BJ (cell line): ENCODE measurements at regions not wholly inside any gene's neighbourhood (a gene's known extent, or its start where the extent isn't known, plus 50 kb on each side); places are given as distances from the start of the nearest gene placed in this dataset.

ENCODE experiments used
- CTCF ChIA-PET: fragments of 350-600 bp; formaldehyde crosslinking; extraction: SDS; loops from one replicate; lab custom pipeline; 2021; ENCODE audit warnings: antibody characterized with exemption, inconsistent platforms; lab: Yijun Ruan, JAX
- POLR2A ChIA-PET: fragments of 300-600 bp; sonication (Branson Sonifier 250); formaldehyde crosslinking; extraction: SDS; loops from one replicate; lab custom pipeline; 2021; ENCODE audit warnings: antibody characterized with exemption; lab: Charles Lee
- DNase-seq: peaks from one replicate; pipeline ENCODE4 v3.0.0-alpha.2; 2011; ENCODE audit warnings: low read depth
- H3K27me3 ChIP-seq: 2 replicates; pipeline ENCODE4 v1.6.0; 2011; ENCODE audit warnings: low read length; ENCODE audit not compliant: control insufficient read depth, insufficient read depth
- H3K36me3 ChIP-seq: 2 replicates; pipeline ENCODE4 v1.5.1; 2011; ENCODE audit warnings: low read length; ENCODE audit not compliant: control insufficient read depth, insufficient read depth
- H3K4me3 ChIP-seq: 2 replicates; pipeline ENCODE4 v1.5.1; 2011; ENCODE audit warnings: low read depth, mild to moderate bottlenecking, control low read depth, low read length
- CTCF ChIP-seq: IDR thresholded peaks from 2 replicates; pipeline ENCODE4 v1.5.1; 2011; ENCODE audit warnings: low read depth, mild to moderate bottlenecking, control low read depth, inconsistent platforms, low read length, moderate library complexity; ENCODE audit not compliant: insufficient read depth

- ChIA-PET CTCF (interaction anchor here (0.8 to 1.5 kb wide), 2 partner anchors 8 to 10 kb away, joined by 3 read pairs; no protein-coding TSS in a partner anchor), POLR2A (no interaction called here)
- no peak for DNase-seq
- no peak overlapping the region for H3K4me3 ChIP-seq
- H3K36me3 ChIP-seq: no peaks in the 10 kb centered on the region
- no peaks in the 10 kb centered on the region for H3K27me3 ChIP-seq
- TF ChIP-seq CTCF: no peak
Observed at GRCh38 chr2:145256551-145256950, 736.6 kb upstream of the ZEB2 start.

- DNase-seq: no peak
- H3K27me3 ChIP-seq: no peaks in the 10 kb centered on the region
- no peaks in the 10 kb centered on the region for H3K36me3 ChIP-seq
- ChIA-PET CTCF (no interaction called here), POLR2A (no interaction called here)
- TF ChIP-seq CTCF: no peak
- no peak overlapping the region for H3K4me3 ChIP-seq
Observed at GRCh38 chr2:145254291-145254690, 734.4 kb upstream of the ZEB2 start.

- ChIA-PET POLR2A (no interaction called here), CTCF (no interaction called here)
- no peak for DNase-seq
- H3K36me3 ChIP-seq: no peaks in the 10 kb centered on the region
- H3K4me3 ChIP-seq: no peak overlapping the region
- no peaks in the 10 kb centered on the region for H3K27me3 ChIP-seq
- no peak for TF ChIP-seq CTCF
Observed at GRCh38 chr2:145253492-145253891, 733.6 kb upstream of the ZEB2 start.

GRCh38 chr2:145245268-145245870 lies 725.5 kb upstream of the ZEB2 start:
- Histone ChIP-seq H3K27me3 (no peaks in the 10 kb centered on the region), H3K4me3 (no peak overlapping the region), H3K36me3 (no peaks in the 10 kb centered on the region)
- ChIA-PET CTCF (interaction anchor here (0.6 kb wide), 1 partner anchor 14 kb away, joined by 3 read pairs; no protein-coding TSS in a partner anchor), POLR2A (no interaction called here)
- DNase-seq: no peak
- TF ChIP-seq CTCF: no peak

- H3K4me3 ChIP-seq: no peak overlapping the region
- no peaks in the 10 kb centered on the region for H3K27me3 ChIP-seq
- DNase-seq: no peak
- no peaks in the 10 kb centered on the region for H3K36me3 ChIP-seq
- ChIA-PET POLR2A (no interaction called here), CTCF (no interaction called here)
- no peak for TF ChIP-seq CTCF
Observed at GRCh38 chr2:145235312-145235711, 715.4 kb upstream of the ZEB2 start.
